H9 (cell line): ENCODE measurements at regions not wholly inside any gene's neighbourhood (a gene's known extent, or its start where the extent isn't known, plus 50 kb on each side); places are given as distances from the start of the nearest gene placed in this dataset.

Experiments
- DNase-seq: peaks from one replicate; pipeline ENCODE4 v3.0.0-alpha.2; 2017
- H2AFZ ChIP-seq: one replicate; pipeline ENCODE4 v1.6.1; 2013; ENCODE audit warnings: mild to moderate bottlenecking, low read length, control low read depth, moderate library complexity
- H2AK5ac ChIP-seq: 2 replicates; pipeline ENCODE4 v1.6.1; 2013; ENCODE audit warnings: low read length, control low read depth, mixed read lengths; ENCODE audit not compliant: insufficient read length
- H2BK120ac ChIP-seq: one replicate; pipeline ENCODE4 v1.6.1; 2013; ENCODE audit warnings: low read depth, mild to moderate bottlenecking, low read length, control low read depth, inconsistent platforms; ENCODE audit not compliant: poor library complexity, severe bottlenecking
- H2BK12ac ChIP-seq: 2 replicates; pipeline ENCODE4 v1.6.1; 2013; ENCODE audit warnings: low read length, control low read depth, mixed read lengths, low read depth; ENCODE audit not compliant: insufficient read length
- H2BK15ac ChIP-seq: 2 replicates; pipeline ENCODE4 v1.6.1; 2013; ENCODE audit warnings: low read depth, low read length, control low read depth
- H2BK20ac ChIP-seq: one replicate; pipeline ENCODE4 v1.6.1; 2013; ENCODE audit warnings: low read depth, mild to moderate bottlenecking, low read length, control low read depth, inconsistent platforms; ENCODE audit not compliant: poor library complexity, severe bottlenecking
- H2BK5ac ChIP-seq: 2 replicates; pipeline ENCODE4 v1.6.1; 2013; ENCODE audit warnings: low read length, control low read depth, mixed read lengths; ENCODE audit not compliant: insufficient read length
- H3K14ac ChIP-seq: 2 replicates; pipeline ENCODE4 v1.6.1; 2013; ENCODE audit warnings: low read length, control low read depth; ENCODE audit not compliant: insufficient read depth
- H3K18ac ChIP-seq: 2 replicates; pipeline ENCODE4 v1.6.1; 2013; ENCODE audit warnings: low read depth, mild to moderate bottlenecking, mixed read lengths, low read length, control low read depth; ENCODE audit not compliant: insufficient read length
- H3K23ac ChIP-seq: 2 replicates; pipeline ENCODE4 v1.6.1; 2013; ENCODE audit warnings: low read length, control low read depth, mixed read lengths, low read depth; ENCODE audit not compliant: insufficient read length
- H3K23me2 ChIP-seq: 2 replicates; pipeline ENCODE4 v1.6.1; 2013; ENCODE audit warnings: low read depth, mild to moderate bottlenecking, mixed read lengths, low read length, control low read depth; ENCODE audit not compliant: insufficient read length, poor library complexity, severe bottlenecking
- H3K27ac ChIP-seq: 2 replicates; pipeline ENCODE4 v1.5.1; 2013; ENCODE audit warnings: low read length, control low read depth, mixed read lengths, low read depth; ENCODE audit not compliant: insufficient read length
- H3K27me3 ChIP-seq: 2 replicates; pipeline ENCODE4 v1.6.1; 2013; ENCODE audit warnings: low read length, control low read depth, inconsistent platforms; ENCODE audit not compliant: insufficient read depth
- H3K4ac ChIP-seq: 2 replicates; pipeline ENCODE4 v1.6.1; 2013; ENCODE audit warnings: low read depth, mild to moderate bottlenecking, control low read depth, inconsistent platforms, low read length, moderate library complexity
- H3K4me1 ChIP-seq: 2 replicates; pipeline ENCODE4 v1.6.1; 2013; ENCODE audit warnings: low read length, control low read depth, inconsistent platforms; ENCODE audit not compliant: insufficient read depth
- H3K4me2 ChIP-seq: 2 replicates; pipeline ENCODE4 v1.6.1; 2013; ENCODE audit warnings: low read length, control low read depth, mixed read lengths; ENCODE audit not compliant: insufficient read length, insufficient read depth
- H3K56ac ChIP-seq: 2 replicates; pipeline ENCODE4 v1.6.1; 2013; ENCODE audit warnings: low read depth, mild to moderate bottlenecking, mixed read lengths, low read length, control low read depth; ENCODE audit not compliant: insufficient read length
- H3K79me1 ChIP-seq: 2 replicates; pipeline ENCODE4 v1.6.1; 2013; ENCODE audit warnings: low read depth, mild to moderate bottlenecking, moderate library complexity, low read length, control low read depth, inconsistent platforms; ENCODE audit not compliant: insufficient read depth, poor library complexity, severe bottlenecking
- H3K79me2 ChIP-seq: 2 replicates; pipeline ENCODE4 v1.6.1; 2013; ENCODE audit warnings: low read length, control low read depth, inconsistent platforms; ENCODE audit not compliant: insufficient read depth
- H3K9ac ChIP-seq: 2 replicates; pipeline ENCODE4 v1.6.1; 2013; ENCODE audit warnings: low read length, control low read depth, mixed read lengths; ENCODE audit not compliant: insufficient read length; ENCODE audit errors: extremely low read depth
- H3K9me3 ChIP-seq: one replicate; pipeline ENCODE4 v1.6.1; 2013; ENCODE audit warnings: low read depth, low read length, inconsistent platforms; ENCODE audit not compliant: control insufficient read depth
- H3T11ph ChIP-seq: one replicate; pipeline ENCODE4 v1.6.1; 2013; ENCODE audit warnings: mild to moderate bottlenecking, low read length, control low read depth, inconsistent platforms
- H4K20me1 ChIP-seq: one replicate; pipeline ENCODE4 v1.6.1; 2013; ENCODE audit not compliant: control insufficient read depth, insufficient read length, insufficient read depth
- H4K5ac ChIP-seq: 2 replicates; pipeline ENCODE4 v1.6.1; 2013; ENCODE audit warnings: low read depth, mild to moderate bottlenecking, mixed read lengths, low read length, control low read depth; ENCODE audit not compliant: insufficient read length
- H4K8ac ChIP-seq: replicated peaks from 2 replicates; pipeline ENCODE4 v1.6.1; 2013; ENCODE audit warnings: low read length, control low read depth, mixed read lengths, low read depth; ENCODE audit not compliant: insufficient read length
- H4K91ac ChIP-seq: 2 replicates; pipeline ENCODE4 v1.6.1; 2013; ENCODE audit warnings: low read depth, mild to moderate bottlenecking, moderate library complexity, mixed read lengths, low read length, control low read depth; ENCODE audit not compliant: insufficient read length
- H3K27ac Mint-ChIP-seq, 3 experiments: 2 replicates in 2 of 3; 3 replicates in 1 of 3; pipeline ENCODE4 v1.8.0; 2020 to 2021; ENCODE audit warnings: mixed read lengths in 3 of 3, mild to moderate bottlenecking in 1 of 3, moderate library complexity in 1 of 3
- H3K27me3 Mint-ChIP-seq: 2 replicates; pipeline ENCODE4 v1.8.0; 2021; ENCODE audit warnings: low read depth, mild to moderate bottlenecking, moderate library complexity, mixed read lengths
- H3K36me3 Mint-ChIP-seq, 3 experiments: 2 replicates in 2 of 3; 3 replicates in 1 of 3; pipeline ENCODE4 v1.8.0; 2020 to 2021; ENCODE audit warnings: low read depth in 3 of 3, mixed read lengths in 3 of 3; ENCODE audit not compliant: insufficient read depth in 1 of 3
- H3K4me1 Mint-ChIP-seq, 2 experiments: 2 replicates each; pipeline ENCODE4 v1.8.0; 2020; ENCODE audit warnings: mixed read lengths in 2 of 2
- H3K4me3 Mint-ChIP-seq, 2 experiments: 2 replicates in 1 of 2; 3 replicates in 1 of 2; pipeline ENCODE4 v1.8.0; 2020 to 2021; ENCODE audit warnings: mild to moderate bottlenecking in 2 of 2, mixed read lengths in 2 of 2, moderate library complexity in 1 of 2
- H3K9me3 Mint-ChIP-seq, 2 experiments: 2 replicates in 1 of 2; 3 replicates in 1 of 2; pipeline ENCODE4 v1.8.0; 2020; ENCODE audit warnings: mild to moderate bottlenecking in 2 of 2, mixed read lengths in 2 of 2, moderate library complexity in 1 of 2
- WGBS: extraction: QIAGEN DNeasy Blood & Tissue Kit; methylation state at CpG from one replicate; pipeline ENCODE4 v1.1.7; 2013; ENCODE audit warnings: missing lambda C conversion rate, low lambda C conversion rate, mixed read lengths; ENCODE audit not compliant: insufficient read length; ENCODE audit errors: extremely low coverage; 5-methylcytosine and 5-hydroxymethylcytosine counted together
- TF ChIP-seq, protein P1 (sequence below): fragments of 200-600 bp; sonication (generic); conservative IDR thresholded peaks from 3 replicates; pipeline ENCODE4 v1.8.0; 2021; ENCODE audit warnings: antibody characterized with exemption, mild to moderate bottlenecking

DNA sequence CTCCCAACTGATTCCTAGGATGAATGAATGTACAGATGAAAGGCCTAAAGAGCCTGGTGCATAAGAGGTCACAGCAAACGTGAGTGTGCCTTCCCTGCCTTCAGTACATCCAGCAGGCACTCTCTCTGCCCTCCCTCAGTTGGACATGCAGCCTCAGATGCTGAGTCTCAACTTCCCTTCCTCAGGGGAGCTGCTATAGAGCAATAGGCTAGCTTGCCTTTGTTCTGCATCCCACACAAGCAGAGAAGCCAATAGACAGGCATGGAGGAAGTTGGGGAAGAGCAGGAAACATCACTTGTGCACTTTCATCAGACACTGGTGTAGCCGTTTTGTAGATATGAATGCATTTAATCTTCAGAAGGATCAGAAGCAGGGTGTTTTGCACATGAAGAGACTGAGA, 147.5 kb upstream of the THBS1 start:
- H3K36me3 Mint-ChIP-seq, result peaks cover 0 to 7% (median 0%) of the 10 kb centered on the region in 3 experiments; a peak in 1 of 7 replicates
- H2AK5ac ChIP-seq, result no peak overlapping the region
- no peak overlapping the region for H2BK15ac ChIP-seq
- H3K9ac ChIP-seq, result no peak overlapping the region
- H3K79me1 ChIP-seq, result no peaks in the 10 kb centered on the region
- no peak overlapping the region for H2BK20ac ChIP-seq
- TF ChIP-seq, protein P1, sequence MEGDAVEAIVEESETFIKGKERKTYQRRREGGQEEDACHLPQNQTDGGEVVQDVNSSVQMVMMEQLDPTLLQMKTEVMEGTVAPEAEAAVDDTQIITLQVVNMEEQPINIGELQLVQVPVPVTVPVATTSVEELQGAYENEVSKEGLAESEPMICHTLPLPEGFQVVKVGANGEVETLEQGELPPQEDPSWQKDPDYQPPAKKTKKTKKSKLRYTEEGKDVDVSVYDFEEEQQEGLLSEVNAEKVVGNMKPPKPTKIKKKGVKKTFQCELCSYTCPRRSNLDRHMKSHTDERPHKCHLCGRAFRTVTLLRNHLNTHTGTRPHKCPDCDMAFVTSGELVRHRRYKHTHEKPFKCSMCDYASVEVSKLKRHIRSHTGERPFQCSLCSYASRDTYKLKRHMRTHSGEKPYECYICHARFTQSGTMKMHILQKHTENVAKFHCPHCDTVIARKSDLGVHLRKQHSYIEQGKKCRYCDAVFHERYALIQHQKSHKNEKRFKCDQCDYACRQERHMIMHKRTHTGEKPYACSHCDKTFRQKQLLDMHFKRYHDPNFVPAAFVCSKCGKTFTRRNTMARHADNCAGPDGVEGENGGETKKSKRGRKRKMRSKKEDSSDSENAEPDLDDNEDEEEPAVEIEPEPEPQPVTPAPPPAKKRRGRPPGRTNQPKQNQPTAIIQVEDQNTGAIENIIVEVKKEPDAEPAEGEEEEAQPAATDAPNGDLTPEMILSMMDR, result no peak
- H3K23me2 ChIP-seq, result no peaks in the 10 kb centered on the region
- no peaks in the 10 kb centered on the region for H4K20me1 ChIP-seq
- no peaks in the 10 kb centered on the region for H3K9me3 ChIP-seq
- no peak overlapping the region for H3K4ac ChIP-seq
- H2BK12ac ChIP-seq, result no peak overlapping the region
- H2BK120ac ChIP-seq, result no peak overlapping the region
- WGBS, result no CpG with 5 or more reads among the region's 2 CpGs
- H3K4me3 Mint-ChIP-seq, result no peak overlapping the region
- no peak overlapping the region for H3K14ac ChIP-seq
- no peak overlapping the region for H4K5ac ChIP-seq
- H3K4me2 ChIP-seq, result no peak overlapping the region
- no peak overlapping the region for H4K91ac ChIP-seq
- no peak overlapping the region for H3K27ac ChIP-seq
- H3K27me3 ChIP-seq, result no peaks in the 10 kb centered on the region
- no peak overlapping the region for H2AFZ ChIP-seq
- no peak overlapping the region for H3T11ph ChIP-seq
- no peak overlapping the region for H3K18ac ChIP-seq
- H3K9me3 Mint-ChIP-seq, result peaks cover 0 to 3% of the 10 kb centered on the region in 2 experiments; a peak in 1 of 5 replicates
- H3K79me2 ChIP-seq, result no peaks in the 10 kb centered on the region
- H3K56ac ChIP-seq, result no peak overlapping the region
- H3K23ac ChIP-seq, result no peak overlapping the region
- H4K8ac ChIP-seq, result no peak overlapping the region
- peaks cover 26 to 28% of the 10 kb centered on the region in 2 experiments for H3K4me1 Mint-ChIP-seq
- peak overlapping the region in 2 of 3 experiments; percentile 13 to 52; a peak in 2 of 7 replicates for H3K27ac Mint-ChIP-seq
- no peak overlapping the region for H2BK5ac ChIP-seq
- H3K4me1 ChIP-seq, result peaks cover 8% of the 10 kb centered on the region; the same call in 1 of the 2 replicates
- no peak for DNase-seq
- no peaks in the 10 kb centered on the region; the same call in 1 of the 2 replicates for H3K27me3 Mint-ChIP-seq
